Transverse colon (tissue), 4 donors: ENCODE measurements at regions not wholly inside any gene's neighbourhood (a gene's known extent, or its start where the extent isn't known, plus 50 kb on each side); places are given as distances from the start of the nearest gene placed in this dataset.

Source experiments
- DNase-seq: peaks from one replicate; pipeline ENCODE4 v3.0.0-alpha.2; 2019
- H3K27ac ChIP-seq, 4 donors: fragments of 200-600 bp; sonication (generic); 2 replicates each; pipeline ENCODE4 v1.5.1; 2016 to 2018; ENCODE audit warnings: inconsistent platforms in 4 of 4
- H3K27me3 ChIP-seq: fragments of 200-600 bp; sonication (generic); 2 replicates; pipeline ENCODE4 v1.5.1; 2017; ENCODE audit warnings: inconsistent platforms
- H3K36me3 ChIP-seq, 4 donors: fragments of 200-600 bp; sonication (generic); 2 replicates each; pipeline ENCODE4 v1.5.1; 2017 to 2019; ENCODE audit warnings: inconsistent platforms in 4 of 4
- H3K4me1 ChIP-seq, 4 donors: fragments of 200-600 bp; sonication (generic); 2 replicates each; pipeline ENCODE4 v1.5.1; 2017 to 2020; ENCODE audit warnings: inconsistent platforms in 4 of 4
- H3K4me3 ChIP-seq, 4 donors: fragments of 200-600 bp; sonication (generic); 1 replicate in 1 of 4; 2 replicates in 3 of 4; pipeline versions ENCODE4 v1.5.1 to v1.6.1; 2017 to 2019; ENCODE audit warnings: inconsistent platforms in 4 of 4
- H3K9me3 ChIP-seq, 2 donors: fragments of 200-600 bp; sonication (generic); 2 replicates each; pipeline ENCODE4 v1.5.1; 2017 to 2019; ENCODE audit warnings: inconsistent platforms in 2 of 2
- EP300 ChIP-seq: sonication (generic); formaldehyde crosslinking; IDR thresholded peaks from one replicate; pipeline ENCODE4 v1.6.1; 2017; ENCODE audit warnings: antibody characterized with exemption, low read depth
- POLR2A ChIP-seq: fragments of 450-650 bp; IDR thresholded peaks from one replicate; pipeline ENCODE4 v1.6.1; 2016; ENCODE audit warnings: antibody characterized with exemption, mild to moderate bottlenecking, moderate library complexity
- POLR2AphosphoS5 ChIP-seq, 3 donors: sonication (generic); formaldehyde crosslinking; IDR thresholded peaks; one replicate each; pipeline ENCODE4 v1.6.1; 2016; ENCODE audit warnings: antibody characterized with exemption in 3 of 3
- WGBS, 2 donors: methylation state at CpG; one replicate each; pipeline ENCODE4 v1.1.5; 2018; ENCODE audit warnings: low coverage in 1 of 2; 5-methylcytosine and 5-hydroxymethylcytosine counted together
- in situ Hi-C, 4 donors: fragments of 200-750 bp; cut with MboI; loops; one replicate each; pipeline versions ENCODE4 v1.15.0 to v1.15.1; 2017; ENCODE audit warnings: low sequenced_read_pairs in 3 of 4, low pct_ligation_motif_present in 1 of 4, low pct_unique_long_range_greater_than_20kb in 1 of 4
- intact Hi-C: fragments of 100-400 bp; cut with DNase I; formaldehyde crosslinking; loops from one replicate; pipeline ENCODE4 v1.15.1; 2023; ENCODE audit warnings: low total_unique reads
- TF ChIP-seq, protein P1 (sequence below), 5 experiments: fragments of 200-600 bp in 3 of 5; fragments of 450-650 bp in 2 of 5; sonication (generic) in 3 of 5; IDR thresholded peaks; 1 replicate in 2 of 5; 2 replicates in 3 of 5; pipeline ENCODE4 v1.5.1; 2016 to 2017; ENCODE audit warnings: antibody characterized with exemption in 5 of 5, inconsistent platforms in 3 of 5, mild to moderate bottlenecking in 2 of 5, moderate library complexity in 1 of 5

GRCh38 chr17:71963351-71963750 lies 157.5 kb upstream of the SOX9 start:
- no peaks in the 10 kb centered on the region for H3K36me3 ChIP-seq
- H3K4me3 ChIP-seq, result no peak overlapping the region
- intact Hi-C loops (no loop called here), in situ Hi-C loops (loop anchor here in 1 of 4 donors (25.0 kb wide), 1 partner anchor 574 kb away; no protein-coding TSS in a partner anchor)
- no peaks in the 10 kb centered on the region for H3K4me1 ChIP-seq
- no peaks in the 10 kb centered on the region for H3K27me3 ChIP-seq
- H3K9me3 ChIP-seq, result no peaks in the 10 kb centered on the region
- no peak for DNase-seq
- H3K27ac ChIP-seq, result no peak overlapping the region
- TF ChIP-seq POLR2A, result no peak
- no peak for TF ChIP-seq EP300

GRCh38 chr17:71963791-71964190 lies 157.0 kb upstream of the SOX9 start:
- in situ Hi-C loops, result loop anchor here in 1 of 4 donors (25.0 kb wide), 1 partner anchor 574 kb away; no protein-coding TSS in a partner anchor
- H3K4me3 ChIP-seq, result no peak overlapping the region
- H3K9me3 ChIP-seq, result no peaks in the 10 kb centered on the region
- intact Hi-C loops, result loop anchor here (1.0 kb wide), 1 partner anchor 19 kb away; no protein-coding TSS in a partner anchor
- no peaks in the 10 kb centered on the region for H3K36me3 ChIP-seq
- DNase-seq, result no peak
- no peak overlapping the region for H3K27ac ChIP-seq
- TF ChIP-seq POLR2AphosphoS5 (IDR thresholded peaks at IDR 0.05) (no peak), POLR2A (no peak), EP300 (no peak)
- TF ChIP-seq, protein P1, sequence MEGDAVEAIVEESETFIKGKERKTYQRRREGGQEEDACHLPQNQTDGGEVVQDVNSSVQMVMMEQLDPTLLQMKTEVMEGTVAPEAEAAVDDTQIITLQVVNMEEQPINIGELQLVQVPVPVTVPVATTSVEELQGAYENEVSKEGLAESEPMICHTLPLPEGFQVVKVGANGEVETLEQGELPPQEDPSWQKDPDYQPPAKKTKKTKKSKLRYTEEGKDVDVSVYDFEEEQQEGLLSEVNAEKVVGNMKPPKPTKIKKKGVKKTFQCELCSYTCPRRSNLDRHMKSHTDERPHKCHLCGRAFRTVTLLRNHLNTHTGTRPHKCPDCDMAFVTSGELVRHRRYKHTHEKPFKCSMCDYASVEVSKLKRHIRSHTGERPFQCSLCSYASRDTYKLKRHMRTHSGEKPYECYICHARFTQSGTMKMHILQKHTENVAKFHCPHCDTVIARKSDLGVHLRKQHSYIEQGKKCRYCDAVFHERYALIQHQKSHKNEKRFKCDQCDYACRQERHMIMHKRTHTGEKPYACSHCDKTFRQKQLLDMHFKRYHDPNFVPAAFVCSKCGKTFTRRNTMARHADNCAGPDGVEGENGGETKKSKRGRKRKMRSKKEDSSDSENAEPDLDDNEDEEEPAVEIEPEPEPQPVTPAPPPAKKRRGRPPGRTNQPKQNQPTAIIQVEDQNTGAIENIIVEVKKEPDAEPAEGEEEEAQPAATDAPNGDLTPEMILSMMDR (IDR thresholded peaks at IDR 0.05), result no peak
- no peaks in the 10 kb centered on the region for H3K27me3 ChIP-seq
- 85 to 98% methylated on average over 4 of the region's 4 CpGs for WGBS, 2 donors
- no peaks in the 10 kb centered on the region for H3K4me1 ChIP-seq

GRCh38 chr17:71964559-71964958 lies 156.3 kb upstream of the SOX9 start:
- Histone ChIP-seq H3K36me3 (no peaks in the 10 kb centered on the region), H3K27me3 (no peaks in the 10 kb centered on the region), H3K9me3 (no peaks in the 10 kb centered on the region), H3K4me1 (no peaks in the 10 kb centered on the region), H3K27ac (no peak overlapping the region), H3K4me3 (no peak overlapping the region)
- no peak for DNase-seq
- in situ Hi-C loops (loop anchor here in 1 of 4 donors (25.0 kb wide), 1 partner anchor 573 kb away; no protein-coding TSS in a partner anchor), intact Hi-C loops (loop anchor here (1.0 kb wide), 1 partner anchor 20 kb away; no protein-coding TSS in a partner anchor)
- WGBS, 2 donors, result 73% methylated on average over 2 of the region's 2 CpGs; no CpG with 5 or more reads in 1 of the 2 donors
- TF ChIP-seq, protein P1 (IDR thresholded peaks at IDR 0.05), result no peak
- no peak for TF ChIP-seq POLR2A

GRCh38 chr17:71966055-71966454 lies 154.8 kb upstream of the SOX9 start:
- no peaks in the 10 kb centered on the region for H3K36me3 ChIP-seq
- intact Hi-C loops (no loop called here), in situ Hi-C loops (loop anchor here in 1 of 4 donors (25.0 kb wide), 1 partner anchor 571 kb away; no protein-coding TSS in a partner anchor)
- WGBS, 2 donors, result 68% methylated on average over 6 of the region's 6 CpGs; no CpG with 5 or more reads in 1 of the 2 donors
- H3K4me1 ChIP-seq, result no peaks in the 10 kb centered on the region
- DNase-seq, result no peak
- no peak overlapping the region for H3K4me3 ChIP-seq
- TF ChIP-seq POLR2A (no peak), POLR2AphosphoS5 (IDR thresholded peaks at IDR 0.05) (no peak), EP300 (no peak)
- TF ChIP-seq, protein P1 (IDR thresholded peaks at IDR 0.05), result no peak
- H3K9me3 ChIP-seq, result no peaks in the 10 kb centered on the region
- H3K27ac ChIP-seq, result no peak overlapping the region
- H3K27me3 ChIP-seq, result no peaks in the 10 kb centered on the region
